B cell (primary cell): ENCODE measurements at regions not wholly inside any gene's neighbourhood (a gene's known extent, or its start where the extent isn't known, plus 50 kb on each side); places are given as distances from the start of the nearest gene placed in this dataset.

Experiments
- ATAC-seq: fragments of 200-7000 bp; cut with Tn5 transposase; one replicate; pipeline ENCODE4 v1.10.0; 2021; ENCODE audit warnings: low read depth, mild to moderate bottlenecking, moderate number of reproducible peaks, moderate library complexity
- CTCF ChIA-PET: fragments of 350-600 bp; sonication (Branson Sonifier 250); formaldehyde crosslinking; loops from one replicate; lab custom pipeline; 2021; ENCODE audit warnings: antibody characterized with exemption, inconsistent platforms; lab: Charles Lee
- POLR2A ChIA-PET: fragments of 350-600 bp; sonication (Branson Sonifier 250); formaldehyde crosslinking; loops from one replicate; lab custom pipeline; 2021; ENCODE audit warnings: antibody characterized with exemption; lab: Charles Lee
- DNase-seq: peaks from one replicate; pipeline ENCODE4 v3.0.0; 2013
- H2AFZ ChIP-seq: 2 replicates; pipeline ENCODE4 v1.6.1; 2012; ENCODE audit warnings: mild to moderate bottlenecking, low read depth, low read length; ENCODE audit not compliant: insufficient read depth, poor library complexity, severe bottlenecking
- H3K27ac ChIP-seq, 2 donors: 1 replicate in 1 of 2; 2 replicates in 1 of 2; pipeline ENCODE4 v1.5.1; 2012 to 2013; ENCODE audit warnings: low read length in 2 of 2, mild to moderate bottlenecking in 2 of 2, moderate library complexity in 1 of 2
- H3K27me3 ChIP-seq, 4 experiments: fragments of 200-600 bp in 1 of 4; sonication (generic) in 1 of 4; replicated peaks in 1 of 4; 1 replicate in 2 of 4; 2 replicates in 2 of 4; pipeline versions ENCODE4 v1.6.1 to v1.7.0; 2013 to 2016; ENCODE audit warnings: low read length in 3 of 4, mild to moderate bottlenecking in 2 of 4, mixed read lengths in 1 of 4, moderate library complexity in 1 of 4; ENCODE audit not compliant: insufficient read depth in 4 of 4, control insufficient read depth in 3 of 4; ENCODE audit errors: control extremely low read depth in 1 of 4
- H3K36me3 ChIP-seq, 2 experiments: replicated peaks in 1 of 2; 1 replicate in 1 of 2; 2 replicates in 1 of 2; pipeline versions ENCODE4 v1.6.1 to v1.7.1; 2013; ENCODE audit warnings: low read length in 1 of 2; ENCODE audit not compliant: insufficient read depth in 2 of 2, control insufficient read depth in 1 of 2; ENCODE audit errors: control extremely low read depth in 1 of 2, extremely low read depth in 1 of 2
- H3K4me1 ChIP-seq, 2 donors: fragments of 200-600 bp in 1 of 2; sonication (generic) in 1 of 2; 1 replicate in 1 of 2; 2 replicates in 1 of 2; pipeline versions ENCODE4 v1.5.1 to v1.6.1; 2013 to 2017; ENCODE audit warnings: low read length in 2 of 2; ENCODE audit not compliant: control insufficient read depth in 2 of 2, insufficient read depth in 2 of 2
- H3K4me2 ChIP-seq: replicated peaks from 2 replicates; pipeline ENCODE3; 2012; ENCODE audit warnings: mild to moderate bottlenecking, low read depth, low read length; ENCODE audit not compliant: poor library complexity, severe bottlenecking
- H3K4me3 ChIP-seq, 5 experiments: fragments of 200-600 bp in 1 of 5; sonication (generic) in 1 of 5; 1 replicate in 3 of 5; 2 replicates in 2 of 5; pipeline versions ENCODE4 v1.5.1 to v1.7.0; 2011 to 2016; ENCODE audit warnings: low read length in 4 of 5, mild to moderate bottlenecking in 4 of 5, low read depth in 2 of 5, control low read depth in 1 of 5, moderate library complexity in 1 of 5; ENCODE audit not compliant: insufficient read depth in 1 of 5; ENCODE audit errors: control extremely low read depth in 1 of 5, extremely low read depth in 1 of 5
- H3K79me2 ChIP-seq: fragments of 200-600 bp; sonication (generic); one replicate; pipeline ENCODE4 v1.6.0; 2016; ENCODE audit warnings: low read length; ENCODE audit not compliant: control insufficient read depth, insufficient read depth
- H3K9ac ChIP-seq: fragments of 200-600 bp; sonication (generic); 2 replicates; pipeline ENCODE4 v1.6.1; 2017; ENCODE audit warnings: mild to moderate bottlenecking, low read length, moderate library complexity
- H3K9me3 ChIP-seq, 3 donors: one replicate each; pipeline versions ENCODE4 v1.6.1 to v1.7.1; 2013; ENCODE audit warnings: low read length in 2 of 3; ENCODE audit not compliant: control insufficient read depth in 2 of 3, insufficient read depth in 1 of 3; ENCODE audit errors: control extremely low read depth in 1 of 3
- H4K20me1 ChIP-seq: 2 replicates; pipeline ENCODE4 v1.6.0; 2012; ENCODE audit warnings: mild to moderate bottlenecking, low read length; ENCODE audit not compliant: insufficient read depth, control insufficient read depth, poor library complexity, severe bottlenecking
- H3K27ac Mint-ChIP-seq: one replicate; pipeline ENCODE4 v1.8.0; 2021; ENCODE audit warnings: mixed read lengths
- H3K27me3 Mint-ChIP-seq: one replicate; pipeline ENCODE4 v1.8.0; 2021; ENCODE audit warnings: mixed read lengths
- H3K4me1 Mint-ChIP-seq: one replicate; pipeline ENCODE4 v1.8.0; 2021; ENCODE audit warnings: mixed read lengths
- H3K4me3 Mint-ChIP-seq: one replicate; pipeline ENCODE4 v1.8.0; 2021; ENCODE audit warnings: mixed read lengths
- H3K9me3 Mint-ChIP-seq: one replicate; pipeline ENCODE4 v1.8.0; 2022; ENCODE audit warnings: mixed read lengths; ENCODE audit not compliant: insufficient read depth
- EZH2 ChIP-seq: IDR thresholded peaks from 2 replicates; pipeline ENCODE4 v1.6.1; 2012; ENCODE audit warnings: borderline replicate concordance, low read depth, mild to moderate bottlenecking, moderate library complexity, low read length; ENCODE audit not compliant: insufficient read depth, poor library complexity, severe bottlenecking
- WGBS: methylation state at CpG from one replicate; pipeline ENCODE4 v1.1.5; 2013; ENCODE audit warnings: missing lambda C conversion rate; ENCODE audit not compliant: insufficient coverage; 5-methylcytosine and 5-hydroxymethylcytosine counted together
- intact Hi-C: fragments of 100-400 bp; cut with micrococcal nuclease; formaldehyde crosslinking; loops from one replicate; pipeline ENCODE4 v1.10.0; 2022
- TF ChIP-seq, protein P1 (sequence below): fragments of 200-600 bp; IDR thresholded peaks from one replicate; pipeline ENCODE4 v1.8.0; 2022; ENCODE audit warnings: antibody characterized with exemption, mild to moderate bottlenecking

DNA sequence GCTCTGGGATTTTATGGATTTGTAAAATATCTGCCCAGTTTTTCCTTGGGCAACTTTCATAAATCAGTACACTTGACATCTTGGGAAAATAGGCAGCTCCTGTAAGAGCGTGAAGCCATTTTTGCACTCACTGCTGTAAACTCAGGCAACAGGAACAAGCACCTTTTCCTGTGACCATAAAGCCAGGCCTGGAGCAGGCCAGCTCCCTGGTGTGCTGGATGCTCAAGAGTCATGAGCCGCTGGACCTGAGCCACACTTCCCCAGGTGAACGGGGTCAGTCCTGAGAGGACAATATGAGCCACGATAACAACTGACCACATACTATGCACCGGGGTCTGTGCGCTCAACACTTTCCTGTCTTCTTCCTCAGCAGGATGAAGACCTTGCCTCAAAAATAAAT is 158.2 kb downstream of the NUP210 start:
- Histone ChIP-seq H3K4me1 (peaks cover 11 to 15% of the 10 kb centered on the region in 2 donors), H3K9ac (no peak overlapping the region), H3K4me3 (no peak overlapping the region), H2AFZ (no peak overlapping the region), H3K27me3 (peaks cover 0 to 23% (median 1%) of the 10 kb centered on the region in 4 experiments), H3K27ac (no peak overlapping the region), H4K20me1 (no peaks in the 10 kb centered on the region), H3K9me3 (peaks cover 0 to 17% (median 3%) of the 10 kb centered on the region in 3 donors), H3K36me3 (no peaks in the 10 kb centered on the region), H3K79me2 (no peaks in the 10 kb centered on the region), H3K4me2 (peak overlapping the region; percentile 38)
- DNase-seq (no peak), ATAC-seq (no peak)
- ChIA-PET POLR2A (no interaction called here), CTCF (no interaction called here)
- Mint-ChIP-seq H3K4me1 (peaks cover 12% of the 10 kb centered on the region), H3K27me3 (peaks cover 33% of the 10 kb centered on the region), H3K9me3 (no peaks in the 10 kb centered on the region), H3K27ac (no peak overlapping the region), H3K4me3 (no peak overlapping the region)
- TF ChIP-seq, protein P1, sequence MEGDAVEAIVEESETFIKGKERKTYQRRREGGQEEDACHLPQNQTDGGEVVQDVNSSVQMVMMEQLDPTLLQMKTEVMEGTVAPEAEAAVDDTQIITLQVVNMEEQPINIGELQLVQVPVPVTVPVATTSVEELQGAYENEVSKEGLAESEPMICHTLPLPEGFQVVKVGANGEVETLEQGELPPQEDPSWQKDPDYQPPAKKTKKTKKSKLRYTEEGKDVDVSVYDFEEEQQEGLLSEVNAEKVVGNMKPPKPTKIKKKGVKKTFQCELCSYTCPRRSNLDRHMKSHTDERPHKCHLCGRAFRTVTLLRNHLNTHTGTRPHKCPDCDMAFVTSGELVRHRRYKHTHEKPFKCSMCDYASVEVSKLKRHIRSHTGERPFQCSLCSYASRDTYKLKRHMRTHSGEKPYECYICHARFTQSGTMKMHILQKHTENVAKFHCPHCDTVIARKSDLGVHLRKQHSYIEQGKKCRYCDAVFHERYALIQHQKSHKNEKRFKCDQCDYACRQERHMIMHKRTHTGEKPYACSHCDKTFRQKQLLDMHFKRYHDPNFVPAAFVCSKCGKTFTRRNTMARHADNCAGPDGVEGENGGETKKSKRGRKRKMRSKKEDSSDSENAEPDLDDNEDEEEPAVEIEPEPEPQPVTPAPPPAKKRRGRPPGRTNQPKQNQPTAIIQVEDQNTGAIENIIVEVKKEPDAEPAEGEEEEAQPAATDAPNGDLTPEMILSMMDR, result no peak
- TF ChIP-seq EZH2, result no peak
- WGBS, result 92% methylated on average over 4 of the region's 6 CpGs
- intact Hi-C loops, result no loop called here

DNA sequence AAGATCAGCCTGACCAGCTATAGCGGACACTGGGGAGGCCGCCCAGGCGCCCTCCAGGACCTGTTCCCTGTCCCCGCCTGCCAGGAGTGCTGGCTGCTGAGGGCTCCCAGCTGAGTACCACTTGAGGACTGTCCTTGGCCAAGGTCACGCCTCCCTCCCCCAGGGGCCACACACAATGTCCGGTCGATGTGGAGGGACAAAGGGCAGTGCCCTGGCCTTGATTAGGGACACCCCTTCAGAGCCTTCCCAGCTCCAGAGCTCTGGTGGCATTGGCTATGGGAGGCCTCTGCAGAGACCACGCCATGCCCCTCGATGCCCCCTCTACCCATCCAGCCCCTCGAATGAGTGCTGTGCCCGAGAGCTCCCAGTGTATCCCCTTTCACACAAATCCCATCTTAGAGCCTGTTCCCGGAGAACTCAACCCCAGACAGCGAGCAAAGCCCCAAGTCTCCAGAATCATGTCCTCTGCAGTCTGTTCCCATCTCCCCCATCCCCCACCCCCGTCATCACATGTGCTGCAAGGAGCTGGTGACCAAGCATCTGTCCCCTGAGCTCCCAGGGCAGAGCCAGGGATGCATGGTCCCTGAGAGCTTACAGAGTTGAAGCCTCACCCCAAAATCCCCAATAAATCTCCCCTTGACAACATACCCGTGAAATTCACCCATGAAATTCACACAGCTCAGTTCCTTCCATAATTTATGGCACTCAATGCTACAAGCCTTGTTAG is 158.9 kb downstream of the NUP210 start:
- H3K79me2 ChIP-seq, result no peaks in the 10 kb centered on the region
- peaks cover 34% of the 10 kb centered on the region for H3K27me3 Mint-ChIP-seq
- no peaks in the 10 kb centered on the region for H4K20me1 ChIP-seq
- TF ChIP-seq, protein P1, result no peak
- TF ChIP-seq EZH2, result no peak
- WGBS, result 89% methylated on average over 15 of the region's 15 CpGs
- ChIA-PET CTCF (no interaction called here), POLR2A (interaction anchor here (1.2 kb wide), 1 partner anchor 165 kb away, joined by 5 read pairs; no protein-coding TSS in a partner anchor)
- ATAC-seq (no peak), DNase-seq (no peak)
- no peak overlapping the region for H3K4me3 Mint-ChIP-seq
- H3K36me3 ChIP-seq, result no peaks in the 10 kb centered on the region
- H3K4me1 Mint-ChIP-seq, result peaks cover 12% of the 10 kb centered on the region
- H3K27me3 ChIP-seq, result peaks cover 0 to 23% (median 1%) of the 10 kb centered on the region in 4 experiments
- H3K9me3 ChIP-seq, result peaks cover 0 to 11% (median 3%) of the 10 kb centered on the region in 3 donors
- H3K27ac ChIP-seq, result no peak overlapping the region
- H3K4me3 ChIP-seq, result no peak overlapping the region
- no peak overlapping the region for H2AFZ ChIP-seq
- H3K27ac Mint-ChIP-seq, result no peak overlapping the region
- intact Hi-C loops, result no loop called here
- H3K9me3 Mint-ChIP-seq, result no peaks in the 10 kb centered on the region
- H3K4me2 ChIP-seq, result no peak overlapping the region
- H3K9ac ChIP-seq, result no peak overlapping the region
- H3K4me1 ChIP-seq, result peaks cover 11 to 15% of the 10 kb centered on the region in 2 donors
